Spleen (tissue), 11 donors: ENCODE measurements at regions not wholly inside any gene's neighbourhood (a gene's known extent, or its start where the extent isn't known, plus 50 kb on each side); places are given as distances from the start of the nearest gene placed in this dataset.

Experiments used
- DNase-seq: peaks from one replicate; pipeline ENCODE4 v3.0.0-alpha.2; 2020
- H3K27ac ChIP-seq, 8 donors: fragments of 200-600 bp; sonication (generic) in 7 of 8; 1 replicate in 4 of 8; 2 replicates in 4 of 8; pipeline versions ENCODE4 v1.5.0 to v1.8.0; 2016 to 2021; ENCODE audit warnings: inconsistent platforms in 4 of 8, mild to moderate bottlenecking in 4 of 8, moderate library complexity in 1 of 8
- H3K27me3 ChIP-seq, 7 donors: fragments of 200-600 bp; sonication (generic) in 6 of 7; replicated peaks in 1 of 7; 1 replicate in 4 of 7; 2 replicates in 3 of 7; pipeline versions ENCODE4 v1.5.0 to v1.8.0; 2016 to 2021; ENCODE audit warnings: inconsistent platforms in 3 of 7, mild to moderate bottlenecking in 1 of 7
- H3K36me3 ChIP-seq, 6 donors: fragments of 200-600 bp; sonication (generic) in 5 of 6; 1 replicate in 4 of 6; 2 replicates in 2 of 6; pipeline versions ENCODE4 v1.5.0 to v1.8.0; 2016 to 2021; ENCODE audit warnings: inconsistent platforms in 2 of 6
- H3K4me1 ChIP-seq, 6 donors: fragments of 200-600 bp; sonication (generic) in 5 of 6; 1 replicate in 3 of 6; 2 replicates in 3 of 6; pipeline versions ENCODE4 v1.5.0 to v1.8.0; 2016 to 2021; ENCODE audit warnings: inconsistent platforms in 3 of 6
- H3K4me3 ChIP-seq, 8 donors: fragments of 200-600 bp; sonication (generic) in 7 of 8; 1 replicate in 4 of 8; 2 replicates in 4 of 8; pipeline versions ENCODE4 v1.5.0 to v1.8.0; 2016 to 2021; ENCODE audit warnings: inconsistent platforms in 4 of 8, mild to moderate bottlenecking in 4 of 8, moderate library complexity in 2 of 8
- H3K9me3 ChIP-seq, 8 donors: fragments of 200-600 bp; sonication (generic) in 7 of 8; 1 replicate in 4 of 8; 2 replicates in 4 of 8; pipeline versions ENCODE4 v1.5.0 to v1.8.0; 2016 to 2021; ENCODE audit warnings: inconsistent platforms in 4 of 8
- POLR2A ChIP-seq, 3 donors: fragments of 450-650 bp; IDR thresholded peaks; one replicate each; pipeline ENCODE4 v1.5.1; 2017; ENCODE audit warnings: antibody characterized with exemption in 3 of 3, mild to moderate bottlenecking in 1 of 3
- POLR2AphosphoS5 ChIP-seq, 3 donors: sonication (generic); formaldehyde crosslinking; IDR thresholded peaks; one replicate each; pipeline ENCODE4 v1.5.1; 2017; ENCODE audit warnings: antibody characterized with exemption in 3 of 3
- WGBS, 5 donors: extraction: QIAGEN DNeasy Blood & Tissue Kit in 3 of 5; methylation state at CpG; one replicate each; pipeline versions ENCODE4 v1.1.5 to v1.1.7; 2013 to 2018; 5-methylcytosine and 5-hydroxymethylcytosine counted together
- intact Hi-C: fragments of 100-400 bp; cut with DNase I; formaldehyde crosslinking; loops from one replicate; pipeline ENCODE4 v1.15.0; 2023; ENCODE audit warnings: low total_unique reads
- TF ChIP-seq, protein P1 (sequence below), 11 experiments: fragments of 200-600 bp in 7 of 11; fragments of 450-650 bp in 4 of 11; sonication (generic) in 4 of 11; IDR thresholded peaks in 8 of 11; conservative IDR thresholded peaks in 3 of 11; 1 replicate in 7 of 11; 2 replicates in 4 of 11; pipeline versions ENCODE4 v1.4.0 to v1.8.0; 2016 to 2021; ENCODE audit warnings: antibody characterized with exemption in 11 of 11, inconsistent platforms in 4 of 11, mild to moderate bottlenecking in 1 of 11
- donor health status: healthy with polysubstance abuse.
- donor health status: DM: no; HTN: no; CAD: no; lungs with moderate emphysema.
- donor health status: DM: no; HTN: no; CAD: no.
- donor health status: Bipolar disorder and iron deficiency.
- donor health status: healthy.
- donor health status: DM: no; HTN: no; CAD: no.
- donor health status: DM: yes; HTN: yes; CAD: no.

DNA sequence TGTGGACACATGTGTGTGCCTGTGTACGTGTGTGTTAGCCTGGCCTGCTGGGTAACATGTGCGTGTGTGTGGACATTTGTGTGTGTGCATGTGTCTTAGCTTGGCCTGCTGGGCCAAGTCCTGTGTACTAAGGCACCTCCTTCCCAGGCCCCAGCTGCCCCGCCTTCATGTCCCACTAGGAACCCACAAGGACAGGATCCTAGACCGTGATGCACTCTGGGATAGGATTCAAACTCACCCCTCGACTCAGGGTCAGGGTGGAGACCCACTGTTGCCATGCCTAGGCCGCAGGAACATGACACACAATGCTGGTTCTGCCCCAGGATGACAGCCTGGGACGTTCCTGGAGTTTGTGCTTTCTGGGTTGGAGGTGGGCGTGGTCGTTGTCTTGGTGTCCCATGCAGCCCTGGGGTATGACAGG, 89.9 kb upstream of the TMPRSS2 start:
- no peak overlapping the region for H3K27ac ChIP-seq
- H3K36me3 ChIP-seq: no peaks in the 10 kb centered on the region
- H3K9me3 ChIP-seq: no peaks in the 10 kb centered on the region
- peaks cover 0 to 24% (median 0%) of the 10 kb centered on the region in 7 donors for H3K27me3 ChIP-seq
- WGBS, 5 donors: 80 to 89% (median 86%) methylated on average over 7 to 9 of the region's 9 CpGs
- H3K4me1 ChIP-seq: peaks cover 0 to 10% (median 3%) of the 10 kb centered on the region in 6 donors
- intact Hi-C loops: no loop called here
- TF ChIP-seq POLR2A (IDR thresholded peaks at IDR 0.05): no peak
- TF ChIP-seq, protein P1, sequence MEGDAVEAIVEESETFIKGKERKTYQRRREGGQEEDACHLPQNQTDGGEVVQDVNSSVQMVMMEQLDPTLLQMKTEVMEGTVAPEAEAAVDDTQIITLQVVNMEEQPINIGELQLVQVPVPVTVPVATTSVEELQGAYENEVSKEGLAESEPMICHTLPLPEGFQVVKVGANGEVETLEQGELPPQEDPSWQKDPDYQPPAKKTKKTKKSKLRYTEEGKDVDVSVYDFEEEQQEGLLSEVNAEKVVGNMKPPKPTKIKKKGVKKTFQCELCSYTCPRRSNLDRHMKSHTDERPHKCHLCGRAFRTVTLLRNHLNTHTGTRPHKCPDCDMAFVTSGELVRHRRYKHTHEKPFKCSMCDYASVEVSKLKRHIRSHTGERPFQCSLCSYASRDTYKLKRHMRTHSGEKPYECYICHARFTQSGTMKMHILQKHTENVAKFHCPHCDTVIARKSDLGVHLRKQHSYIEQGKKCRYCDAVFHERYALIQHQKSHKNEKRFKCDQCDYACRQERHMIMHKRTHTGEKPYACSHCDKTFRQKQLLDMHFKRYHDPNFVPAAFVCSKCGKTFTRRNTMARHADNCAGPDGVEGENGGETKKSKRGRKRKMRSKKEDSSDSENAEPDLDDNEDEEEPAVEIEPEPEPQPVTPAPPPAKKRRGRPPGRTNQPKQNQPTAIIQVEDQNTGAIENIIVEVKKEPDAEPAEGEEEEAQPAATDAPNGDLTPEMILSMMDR (IDR thresholded peaks at IDR 0.05 in 8 of 11, conservative IDR thresholded peaks at IDR 0.05 in 3 of 11): no peak
- TF ChIP-seq POLR2AphosphoS5 (IDR thresholded peaks at IDR 0.05): no peak
- no peak for DNase-seq
- H3K4me3 ChIP-seq: no peak overlapping the region

DNA sequence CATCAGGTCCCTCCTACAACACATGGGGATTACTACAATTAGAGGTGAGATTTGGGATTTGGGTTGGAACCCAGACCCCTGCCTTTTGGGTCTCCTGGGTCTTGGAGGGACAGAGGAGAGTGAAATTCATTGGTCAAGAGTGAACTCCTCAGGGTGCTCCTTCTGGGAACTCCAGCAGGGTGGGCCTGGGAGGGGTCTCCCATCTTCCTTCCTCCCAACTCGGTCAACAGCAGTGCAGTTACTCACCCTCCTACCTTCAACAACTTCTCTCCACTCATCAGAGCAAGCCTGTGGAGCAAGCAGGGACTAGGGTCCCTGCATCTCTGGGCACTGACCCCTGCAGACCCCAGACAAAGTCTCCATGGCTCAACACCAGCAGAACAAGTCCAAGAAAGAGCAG, 89.3 kb upstream of the TMPRSS2 start:
- H3K36me3 ChIP-seq: no peaks in the 10 kb centered on the region
- TF ChIP-seq, protein P1 (IDR thresholded peaks at IDR 0.05 in 8 of 11, conservative IDR thresholded peaks at IDR 0.05 in 3 of 11): no peak
- TF ChIP-seq POLR2AphosphoS5 (IDR thresholded peaks at IDR 0.05) (no peak), POLR2A (IDR thresholded peaks at IDR 0.05) (no peak)
- WGBS, 5 donors: 67 to 83% (median 71%) methylated on average over 1 of the region's 1 CpG
- peaks cover 0 to 9% (median 3%) of the 10 kb centered on the region in 6 donors for H3K4me1 ChIP-seq
- H3K27ac ChIP-seq: no peak overlapping the region
- peaks cover 0 to 19% (median 0%) of the 10 kb centered on the region in 7 donors for H3K27me3 ChIP-seq
- no peak for DNase-seq
- intact Hi-C loops: no loop called here
- H3K4me3 ChIP-seq: no peak overlapping the region
- H3K9me3 ChIP-seq: no peaks in the 10 kb centered on the region

DNA sequence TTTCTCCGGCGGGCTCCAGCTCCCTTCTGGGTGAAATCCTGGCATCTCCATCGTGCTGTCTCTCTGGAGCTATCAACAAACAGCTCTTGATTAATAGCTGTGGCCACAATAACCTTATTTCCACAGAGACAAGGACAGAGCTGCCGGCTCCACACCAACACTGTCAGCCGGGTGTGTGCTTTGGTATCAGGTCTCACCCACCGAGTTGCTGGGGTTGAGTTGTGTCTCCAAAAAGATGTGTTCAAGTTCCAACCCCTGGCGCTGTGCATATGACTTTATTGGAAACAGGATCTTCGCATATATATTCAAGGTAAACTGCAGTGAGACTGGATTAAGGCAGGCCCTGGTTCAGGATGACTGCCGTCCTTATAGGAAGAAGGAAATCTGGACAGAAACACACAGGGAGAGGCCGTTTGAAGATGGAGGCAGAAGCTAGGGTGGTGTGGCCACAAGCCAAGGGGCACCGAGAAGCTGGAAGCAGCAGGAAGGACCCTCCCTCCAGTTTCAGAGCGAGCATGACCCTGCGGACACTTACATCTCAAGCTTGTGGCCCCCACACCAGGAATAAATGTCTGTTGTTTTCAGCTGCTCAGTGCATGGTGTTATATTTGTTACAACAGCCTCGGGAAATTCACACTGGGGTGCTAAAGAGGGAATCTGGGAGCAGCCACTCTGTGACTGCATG, 88.4 kb upstream of the TMPRSS2 start:
- TF ChIP-seq POLR2A (IDR thresholded peaks at IDR 0.05): no peak
- TF ChIP-seq POLR2AphosphoS5 (IDR thresholded peaks at IDR 0.05): no peak
- TF ChIP-seq, protein P1 (IDR thresholded peaks at IDR 0.05 in 8 of 11, conservative IDR thresholded peaks at IDR 0.05 in 3 of 11): no peak
- H3K27me3 ChIP-seq: peaks cover 0 to 11% (median 0%) of the 10 kb centered on the region in 7 donors
- intact Hi-C loops: no loop called here
- no peaks in the 10 kb centered on the region for H3K36me3 ChIP-seq
- no peak overlapping the region for H3K4me3 ChIP-seq
- no peak for DNase-seq
- peaks cover 0 to 2% (median under 1%) of the 10 kb centered on the region in 6 donors for H3K4me1 ChIP-seq
- H3K9me3 ChIP-seq: no peaks in the 10 kb centered on the region
- whole genome bisulfite sequencing, 5 donors: 84 to 90% (median 87%) methylated on average over 14 of the region's 14 CpGs
- H3K27ac ChIP-seq: no peak overlapping the region

DNA sequence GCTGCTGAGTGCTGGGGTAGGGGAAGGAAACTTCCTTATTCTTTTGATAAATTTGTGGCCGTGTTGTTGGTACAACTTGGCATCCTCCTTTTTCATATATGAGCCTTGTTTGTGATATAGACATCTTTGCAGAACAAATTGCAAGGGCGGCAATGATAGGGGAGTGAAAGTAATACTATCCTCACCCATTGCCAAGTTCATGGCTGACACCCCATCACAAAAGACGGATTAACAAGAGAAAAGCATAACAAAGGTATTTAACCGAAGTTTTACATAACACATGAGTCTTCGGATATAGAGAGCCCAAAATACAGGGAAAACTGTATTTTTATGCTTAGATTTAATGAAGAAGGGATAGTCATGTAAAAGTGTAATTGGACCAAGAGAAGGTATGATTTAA, 86.3 kb upstream of the TMPRSS2 start:
- Histone ChIP-seq H3K27me3 (peaks cover 0 to 11% (median 0%) of the 10 kb centered on the region in 7 donors), H3K9me3 (peaks cover 0 to under 1% (median 0%) of the 10 kb centered on the region in 8 donors), H3K36me3 (no peaks in the 10 kb centered on the region), H3K4me1 (no peaks in the 10 kb centered on the region), H3K27ac (no peak overlapping the region), H3K4me3 (no peak overlapping the region)
- WGBS, 5 donors: 62 to 73% (median 68%) methylated on average over 5 of the region's 5 CpGs
- intact Hi-C loops: no loop called here
- TF ChIP-seq, protein P1 (IDR thresholded peaks at IDR 0.05 in 8 of 11, conservative IDR thresholded peaks at IDR 0.05 in 3 of 11): no peak
- no peak for DNase-seq
